SK-N-SH treated with all-trans-retinoic acid at 6 μM for 48 hours (cell line): ENCODE measurements at regions not wholly inside any gene's neighbourhood (a gene's known extent, or its start where the extent isn't known, plus 50 kb on each side); places are given as distances from the start of the nearest gene placed in this dataset.

Source experiments
- CREB5 ChIP-seq: fragments of 250-450 bp; sonication (Bioruptor Pico); IDR thresholded peaks from 2 replicates; pipeline ENCODE4 v1.5.1; 2020; ENCODE audit warnings: low read depth, mild to moderate bottlenecking, moderate library complexity
- ESRRG ChIP-seq: fragments of 250-450 bp; sonication (Bioruptor Pico); IDR thresholded peaks from 2 replicates; pipeline ENCODE4 v1.6.1; 2021; ENCODE audit warnings: mild to moderate bottlenecking
- PPARA ChIP-seq: fragments of 250-450 bp; sonication (Bioruptor Pico); IDR thresholded peaks from 2 replicates; pipeline ENCODE4 v1.5.0; 2020; ENCODE audit warnings: mild to moderate bottlenecking, borderline replicate concordance
- ZNF8 ChIP-seq: fragments of 450-650 bp; formaldehyde crosslinking; IDR thresholded peaks from 2 replicates; pipeline ENCODE4 v1.5.0; 2020; ENCODE audit warnings: mild to moderate bottlenecking, moderate library complexity

GRCh38 chr13:103539265-103539664 is 473.0 kb upstream of the SLC10A2 start:
- TF ChIP-seq PPARA (CRISPR knock-in tag) (no peak), CREB5 (CRISPR knock-in tag) (no peak), ESRRG (CRISPR knock-in tag) (no peak), ZNF8 (CRISPR knock-in tag) (no peak)
